ENCODE measurements at regions not wholly inside any gene's neighbourhood (a gene's known extent, or its start where the extent isn't known, plus 50 kb on each side); places are given as distances from the start of the nearest gene placed in this dataset.

DNA sequence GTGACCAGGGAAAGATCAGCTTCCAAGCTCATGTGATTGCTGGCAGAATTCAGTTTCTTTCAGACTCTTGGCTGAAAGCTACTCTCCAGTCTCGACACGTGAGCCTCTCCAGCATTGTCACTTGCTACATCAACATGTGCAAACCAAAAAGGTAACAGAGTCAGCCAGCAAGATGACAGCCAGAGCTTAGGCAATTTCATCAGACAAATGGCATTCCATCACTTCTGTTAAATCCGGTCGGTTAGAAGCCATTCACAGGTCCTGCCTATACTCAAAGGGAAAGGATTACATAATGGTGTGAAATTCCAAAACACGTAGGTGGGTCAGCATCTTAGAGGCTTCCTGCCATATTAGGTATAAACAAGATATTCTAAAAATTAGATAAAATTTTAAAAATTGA, 700.9 kb downstream of the AACS start:
- no peak for DNase-seq
- Histone ChIP-seq H3K27me3 (ENCODE audit: insufficient read depth, low read depth, severe bottlenecking) (peaks cover 28% of the 10 kb centered on the region), H3K9me3 (ENCODE audit: severe bottlenecking) (peaks cover 3% of the 10 kb centered on the region), H3K27ac (no peak overlapping the region), H3K4me3 (ENCODE audit: low read depth, low read length) (no peak overlapping the region), H3K36me3 (no peaks in the 10 kb centered on the region)
- TF ChIP-seq, protein P1, sequence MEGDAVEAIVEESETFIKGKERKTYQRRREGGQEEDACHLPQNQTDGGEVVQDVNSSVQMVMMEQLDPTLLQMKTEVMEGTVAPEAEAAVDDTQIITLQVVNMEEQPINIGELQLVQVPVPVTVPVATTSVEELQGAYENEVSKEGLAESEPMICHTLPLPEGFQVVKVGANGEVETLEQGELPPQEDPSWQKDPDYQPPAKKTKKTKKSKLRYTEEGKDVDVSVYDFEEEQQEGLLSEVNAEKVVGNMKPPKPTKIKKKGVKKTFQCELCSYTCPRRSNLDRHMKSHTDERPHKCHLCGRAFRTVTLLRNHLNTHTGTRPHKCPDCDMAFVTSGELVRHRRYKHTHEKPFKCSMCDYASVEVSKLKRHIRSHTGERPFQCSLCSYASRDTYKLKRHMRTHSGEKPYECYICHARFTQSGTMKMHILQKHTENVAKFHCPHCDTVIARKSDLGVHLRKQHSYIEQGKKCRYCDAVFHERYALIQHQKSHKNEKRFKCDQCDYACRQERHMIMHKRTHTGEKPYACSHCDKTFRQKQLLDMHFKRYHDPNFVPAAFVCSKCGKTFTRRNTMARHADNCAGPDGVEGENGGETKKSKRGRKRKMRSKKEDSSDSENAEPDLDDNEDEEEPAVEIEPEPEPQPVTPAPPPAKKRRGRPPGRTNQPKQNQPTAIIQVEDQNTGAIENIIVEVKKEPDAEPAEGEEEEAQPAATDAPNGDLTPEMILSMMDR (IDR thresholded peaks at IDR 0.05; ENCODE audit: low read depth, low read length), result no peak

- Histone ChIP-seq H3K9me3 (ENCODE audit: severe bottlenecking) (no peaks in the 10 kb centered on the region), H3K27me3 (ENCODE audit: insufficient read depth, low read depth, severe bottlenecking) (peaks cover 24% of the 10 kb centered on the region), H3K27ac (no peak overlapping the region), H3K4me3 (ENCODE audit: low read depth, low read length) (no peak overlapping the region), H3K36me3 (no peaks in the 10 kb centered on the region)
- TF ChIP-seq, protein P1 (IDR thresholded peaks at IDR 0.05; ENCODE audit: low read depth, low read length), result no peak
- DNase-seq, result no peak
Observed at GRCh38 chr12:125772403-125772802, 707.2 kb downstream of the AACS start.

DNA sequence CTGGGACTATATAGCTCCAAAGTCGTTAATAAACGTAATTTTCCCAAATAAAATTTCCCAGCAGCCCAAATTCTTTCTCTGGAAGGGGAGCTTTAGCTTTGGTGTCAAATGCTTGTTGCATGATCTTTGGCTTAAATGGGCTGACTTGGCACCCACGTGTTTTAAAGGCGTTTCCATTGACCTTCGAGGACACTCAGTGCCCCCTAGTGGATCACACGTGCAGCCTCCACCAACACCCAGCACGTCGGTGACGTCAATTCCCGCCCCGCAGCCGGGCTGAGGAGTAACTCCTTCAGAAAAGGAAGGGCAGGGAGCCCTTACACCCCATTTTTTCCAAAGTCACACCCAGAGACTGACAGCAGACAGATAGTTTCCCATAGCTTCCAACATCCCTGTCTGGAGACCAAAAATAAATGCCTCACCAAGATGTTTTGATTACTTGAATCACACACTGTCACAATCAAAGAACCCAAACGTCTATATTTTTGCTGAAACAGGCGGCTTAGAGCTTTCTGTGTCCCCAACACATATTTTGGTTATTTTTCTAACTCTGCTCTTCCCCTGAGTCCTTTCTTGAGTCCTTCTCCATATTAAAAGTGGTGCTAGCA, 707.9 kb downstream of the AACS start:
- DNase-seq, result peak; percentile 67
- TF ChIP-seq, protein P1 (IDR thresholded peaks at IDR 0.05; ENCODE audit: low read depth, low read length), result peak; percentile 77
- no peaks in the 10 kb centered on the region for H3K9me3 ChIP-seq (ENCODE audit: severe bottlenecking)

GRCh38 chr12:125775507-125775906, 710.3 kb downstream of the AACS start:
- Histone ChIP-seq H3K27me3 (ENCODE audit: insufficient read depth, low read depth, severe bottlenecking) (peaks cover 35% of the 10 kb centered on the region), H3K36me3 (no peaks in the 10 kb centered on the region), H3K27ac (no peak overlapping the region), H3K9me3 (ENCODE audit: severe bottlenecking) (no peaks in the 10 kb centered on the region), H3K4me3 (ENCODE audit: low read depth, low read length) (no peak overlapping the region)
- TF ChIP-seq, protein P1 (IDR thresholded peaks at IDR 0.05; ENCODE audit: low read depth, low read length), result no peak
- no peak for DNase-seq

More for the DNA sequence above, 707.9 kb downstream of the AACS start:
- Histone ChIP-seq H3K27me3 (ENCODE audit: insufficient read depth, low read depth, severe bottlenecking) (peaks cover 27% of the 10 kb centered on the region), H3K36me3 (no peaks in the 10 kb centered on the region), H3K4me3 (ENCODE audit: low read depth, low read length) (no peak overlapping the region), H3K27ac (no peak overlapping the region)

DNA sequence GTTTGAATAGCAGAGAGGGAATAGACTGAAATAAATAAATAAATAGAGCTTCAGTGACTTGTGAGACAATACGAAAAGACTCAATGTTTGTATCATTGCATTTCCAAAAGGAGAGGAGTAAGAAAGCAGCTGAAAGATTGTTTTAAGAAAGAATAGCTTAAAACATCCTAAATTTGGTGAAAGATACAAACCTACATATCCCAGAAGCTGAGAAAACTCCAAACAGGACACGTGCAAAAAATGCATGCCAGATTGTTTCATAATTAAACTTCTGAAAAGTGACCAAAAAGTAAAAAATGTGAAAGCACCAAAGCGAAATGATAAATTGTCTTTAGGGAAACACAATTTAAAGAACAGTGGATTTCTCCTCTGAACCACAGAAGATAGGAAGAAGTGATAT, 711.0 kb downstream of the AACS start:
- H3K27ac ChIP-seq, result no peak overlapping the region
- no peak overlapping the region for H3K4me3 ChIP-seq (ENCODE audit: low read depth, low read length)
- TF ChIP-seq, protein P1 (IDR thresholded peaks at IDR 0.05; ENCODE audit: low read depth, low read length), result no peak
- no peaks in the 10 kb centered on the region for H3K9me3 ChIP-seq (ENCODE audit: severe bottlenecking)
- H3K36me3 ChIP-seq, result no peaks in the 10 kb centered on the region
- peaks cover 41% of the 10 kb centered on the region for H3K27me3 ChIP-seq (ENCODE audit: insufficient read depth, low read depth, severe bottlenecking)
- no peak for DNase-seq

- H3K4me3 ChIP-seq (ENCODE audit: low read depth, low read length), result no peak overlapping the region
- peaks cover 5% of the 10 kb centered on the region for H3K9me3 ChIP-seq (ENCODE audit: severe bottlenecking)
- TF ChIP-seq, protein P1 (IDR thresholded peaks at IDR 0.05; ENCODE audit: low read depth, low read length), result no peak
- DNase-seq, result no peak
- no peak overlapping the region for H3K27ac ChIP-seq
- no peaks in the 10 kb centered on the region for H3K36me3 ChIP-seq
- H3K27me3 ChIP-seq (ENCODE audit: insufficient read depth, low read depth, severe bottlenecking), result peaks cover 28% of the 10 kb centered on the region
Observed at GRCh38 chr12:125786143-125786542, 720.9 kb downstream of the AACS start.
